ENCODE measurements at regions not wholly inside any gene's neighbourhood (a gene's known extent, or its start where the extent isn't known, plus 50 kb on each side); places are given as distances from the start of the nearest gene placed in this dataset.

- Mint-ChIP-seq H3K27ac (ENCODE audit: unreplicated experiment) (no peak overlapping the region), H3K27me3 (ENCODE audit: low read depth) (no peaks in the 10 kb centered on the region), H3K4me1 (ENCODE audit: low read depth) (no peaks in the 10 kb centered on the region), H3K36me3 (ENCODE audit: low read depth) (peaks cover 2% of the 10 kb centered on the region), H3K9me3 (ENCODE audit: low read depth) (peaks cover 5% of the 10 kb centered on the region), H3K4me3 (ENCODE audit: unreplicated experiment) (no peak overlapping the region)
- no peak for DNase-seq (ENCODE audit: low spot score)
- no peak for TF ChIP-seq CTCF (IDR thresholded peaks at IDR 0.05)
Observed at GRCh38 chr2:107290041-107290440, 404.1 kb upstream of the ST6GAL2 start.

DNA sequence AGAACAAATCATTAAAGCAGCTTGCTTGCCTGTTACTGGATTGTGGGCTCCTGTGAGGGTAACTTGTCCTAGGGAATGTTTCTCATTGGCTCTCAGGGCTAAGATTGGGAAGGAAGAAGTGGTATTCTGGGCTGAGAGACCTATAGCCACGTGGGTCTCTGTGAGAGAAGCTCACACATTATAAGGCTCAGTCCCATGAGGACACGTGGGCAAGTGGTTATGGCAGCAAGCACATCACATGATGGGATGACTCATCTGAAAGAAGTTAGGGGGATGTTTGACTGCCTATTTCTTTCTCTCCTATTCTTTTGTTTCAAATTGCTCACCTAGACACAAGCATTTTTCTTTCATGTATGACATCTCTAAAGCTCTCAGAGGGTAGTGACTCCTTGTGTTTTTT is 418.0 kb upstream of the ST6GAL2 start:
- Mint-ChIP-seq H3K27me3 (ENCODE audit: low read depth) (peaks cover 6% of the 10 kb centered on the region), H3K27ac (ENCODE audit: unreplicated experiment) (no peak overlapping the region), H3K4me1 (ENCODE audit: low read depth) (peaks cover 9% of the 10 kb centered on the region), H3K4me3 (ENCODE audit: unreplicated experiment) (no peak overlapping the region), H3K36me3 (ENCODE audit: low read depth) (peaks cover 2% of the 10 kb centered on the region), H3K9me3 (ENCODE audit: low read depth) (peaks cover 13% of the 10 kb centered on the region)
- no peak for TF ChIP-seq CTCF (IDR thresholded peaks at IDR 0.05)
- no peak for DNase-seq (ENCODE audit: low spot score)

- no peak overlapping the region for H3K27ac Mint-ChIP-seq (ENCODE audit: unreplicated experiment)
Observed at GRCh38 chr2:107305966-107306365, 420.0 kb upstream of the ST6GAL2 start.

GRCh38 chr2:107306881-107307280 is 420.9 kb upstream of the ST6GAL2 start:
- TF ChIP-seq CTCF (IDR thresholded peaks at IDR 0.05): no peak
- H3K27ac Mint-ChIP-seq (ENCODE audit: unreplicated experiment): no peak overlapping the region
- peaks cover 6% of the 10 kb centered on the region for H3K27me3 Mint-ChIP-seq (ENCODE audit: low read depth)
- H3K4me1 Mint-ChIP-seq (ENCODE audit: low read depth): peaks cover 20% of the 10 kb centered on the region
- no peak for DNase-seq (ENCODE audit: low spot score)
- peaks cover 4% of the 10 kb centered on the region for H3K36me3 Mint-ChIP-seq (ENCODE audit: low read depth)
- H3K9me3 Mint-ChIP-seq (ENCODE audit: low read depth): peaks cover 10% of the 10 kb centered on the region
- no peak overlapping the region for H3K4me3 Mint-ChIP-seq (ENCODE audit: unreplicated experiment)

More at GRCh38 chr2:107305966-107306365, 420.0 kb upstream of the ST6GAL2 start:
- H3K4me1 Mint-ChIP-seq (ENCODE audit: low read depth): peaks cover 20% of the 10 kb centered on the region
- peaks cover 6% of the 10 kb centered on the region for H3K27me3 Mint-ChIP-seq (ENCODE audit: low read depth)
- no peak for TF ChIP-seq CTCF (IDR thresholded peaks at IDR 0.05)
- no peak overlapping the region for H3K4me3 Mint-ChIP-seq (ENCODE audit: unreplicated experiment)
- H3K36me3 Mint-ChIP-seq (ENCODE audit: low read depth): peaks cover 4% of the 10 kb centered on the region
- H3K9me3 Mint-ChIP-seq (ENCODE audit: low read depth): peaks cover 10% of the 10 kb centered on the region
- DNase-seq (ENCODE audit: low spot score): no peak

DNA sequence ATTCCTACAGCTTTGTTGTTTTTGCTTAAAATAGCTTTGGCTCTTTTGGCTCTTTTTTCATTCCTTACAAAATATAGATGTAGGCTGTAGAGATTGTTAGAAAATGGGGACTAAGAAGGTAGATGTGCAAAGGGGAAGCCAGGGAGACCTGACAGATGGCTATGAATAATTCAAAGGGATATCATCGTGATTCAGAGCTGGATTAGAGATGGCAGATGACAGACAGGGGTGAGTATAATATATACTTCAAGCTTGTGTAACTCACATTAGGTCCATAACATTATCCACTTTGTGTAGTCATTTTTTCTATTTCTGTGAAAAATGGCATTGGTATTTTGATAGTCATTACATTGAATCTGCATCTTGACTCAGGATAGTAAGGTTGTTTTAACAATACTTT is 422.9 kb upstream of the ST6GAL2 start:
- Mint-ChIP-seq H3K4me1 (ENCODE audit: low read depth) (peaks cover 25% of the 10 kb centered on the region), H3K9me3 (ENCODE audit: low read depth) (peaks cover 10% of the 10 kb centered on the region), H3K27ac (ENCODE audit: unreplicated experiment) (no peak overlapping the region), H3K4me3 (ENCODE audit: unreplicated experiment) (no peak overlapping the region), H3K27me3 (ENCODE audit: low read depth) (peaks cover 6% of the 10 kb centered on the region), H3K36me3 (ENCODE audit: low read depth) (peaks cover 4% of the 10 kb centered on the region)
- DNase-seq (ENCODE audit: low spot score): no peak
- TF ChIP-seq CTCF (IDR thresholded peaks at IDR 0.05): no peak
